ENCODE measurements at regions not wholly inside any gene's neighbourhood (a gene's known extent, or its start where the extent isn't known, plus 50 kb on each side); places are given as distances from the start of the nearest gene placed in this dataset.

DNA sequence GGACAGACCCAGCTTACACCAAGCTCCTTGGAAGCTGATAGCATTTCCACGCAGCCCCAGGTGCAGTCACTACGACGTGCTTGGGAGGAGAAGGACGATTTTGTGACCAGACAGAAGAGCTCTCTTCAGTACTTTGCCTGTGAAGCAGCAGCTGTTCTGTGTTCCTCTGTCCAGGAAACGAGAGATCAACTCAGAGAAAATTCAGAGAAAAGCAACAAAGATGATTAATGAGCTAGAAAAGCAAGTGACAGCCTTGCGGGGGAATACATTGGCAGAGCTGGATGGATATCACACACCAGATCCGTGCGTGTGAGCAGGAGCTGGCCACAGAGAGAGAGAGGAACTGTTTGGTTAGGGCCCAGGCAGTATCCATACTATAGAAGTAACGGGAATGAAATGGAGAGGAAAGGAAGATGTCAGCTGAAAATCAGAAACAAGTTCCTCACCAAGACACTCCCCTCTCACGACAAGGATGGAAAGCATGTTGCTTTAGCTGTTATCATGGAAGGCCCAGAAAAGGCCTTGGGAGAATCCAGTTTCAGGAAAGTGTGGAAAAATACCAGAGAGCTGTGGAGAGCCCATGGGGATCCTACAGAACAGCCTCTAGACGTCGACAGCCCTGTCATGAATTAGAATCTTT, 106.2 kb downstream of the TOMM20 start (continued):
- TF ChIP-seq, protein P1, sequence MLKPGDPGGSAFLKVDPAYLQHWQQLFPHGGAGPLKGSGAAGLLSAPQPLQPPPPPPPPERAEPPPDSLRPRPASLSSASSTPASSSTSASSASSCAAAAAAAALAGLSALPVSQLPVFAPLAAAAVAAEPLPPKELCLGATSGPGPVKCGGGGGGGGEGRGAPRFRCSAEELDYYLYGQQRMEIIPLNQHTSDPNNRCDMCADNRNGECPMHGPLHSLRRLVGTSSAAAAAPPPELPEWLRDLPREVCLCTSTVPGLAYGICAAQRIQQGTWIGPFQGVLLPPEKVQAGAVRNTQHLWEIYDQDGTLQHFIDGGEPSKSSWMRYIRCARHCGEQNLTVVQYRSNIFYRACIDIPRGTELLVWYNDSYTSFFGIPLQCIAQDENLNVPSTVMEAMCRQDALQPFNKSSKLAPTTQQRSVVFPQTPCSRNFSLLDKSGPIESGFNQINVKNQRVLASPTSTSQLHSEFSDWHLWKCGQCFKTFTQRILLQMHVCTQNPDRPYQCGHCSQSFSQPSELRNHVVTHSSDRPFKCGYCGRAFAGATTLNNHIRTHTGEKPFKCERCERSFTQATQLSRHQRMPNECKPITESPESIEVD (tag by site-specific recombination; IDR thresholded peaks at IDR 0.05), result no peak
- no peak for TF ChIP-seq ZBTB8A (tag by site-specific recombination; IDR thresholded peaks at IDR 0.05)

- ChIA-PET POLR2A (no interaction called here), CTCF (interaction anchor here (0.8 to 1.2 kb wide), 4 partner anchors 10 to 60 kb away, joined by 3 read pairs; no protein-coding TSS in a partner anchor)
- Histone ChIP-seq H3K4me1 (ENCODE audit: control insufficient read depth, insufficient read depth, low read length) (no peaks in the 10 kb centered on the region), H3K9me3 (ENCODE audit: control insufficient read depth, insufficient read depth, low read depth, low read length) (no peaks in the 10 kb centered on the region), H3K27ac (ENCODE audit: extremely low read depth, low read depth, low read length) (no peak overlapping the region), H3K36me3 (ENCODE audit: control insufficient read depth in 2 of 2, insufficient read depth in 1 of 2, low read length in 2 of 2) (no peaks in the 10 kb centered on the region), H3K4me3 (ENCODE audit: low read depth, low read length) (no peak overlapping the region)
- TF ChIP-seq ZBTB20 (tag by site-specific recombination; IDR thresholded peaks at IDR 0.05) (no peak), ZNF776 (tag by site-specific recombination; IDR thresholded peaks at IDR 0.05; ENCODE audit: borderline replicate concordance) (no peak), ZNF658 (tag by site-specific recombination; IDR thresholded peaks at IDR 0.05) (no peak), ZIC2 (tag by site-specific recombination; IDR thresholded peaks at IDR 0.05) (no peak), ZBTB48 (tag by site-specific recombination; IDR thresholded peaks at IDR 0.05) (no peak), ZNF843 (tag by site-specific recombination; IDR thresholded peaks at IDR 0.05) (no peak), ZNF37A (tag by site-specific recombination; IDR thresholded peaks at IDR 0.05) (no peak)
- TF ChIP-seq, protein P2, sequence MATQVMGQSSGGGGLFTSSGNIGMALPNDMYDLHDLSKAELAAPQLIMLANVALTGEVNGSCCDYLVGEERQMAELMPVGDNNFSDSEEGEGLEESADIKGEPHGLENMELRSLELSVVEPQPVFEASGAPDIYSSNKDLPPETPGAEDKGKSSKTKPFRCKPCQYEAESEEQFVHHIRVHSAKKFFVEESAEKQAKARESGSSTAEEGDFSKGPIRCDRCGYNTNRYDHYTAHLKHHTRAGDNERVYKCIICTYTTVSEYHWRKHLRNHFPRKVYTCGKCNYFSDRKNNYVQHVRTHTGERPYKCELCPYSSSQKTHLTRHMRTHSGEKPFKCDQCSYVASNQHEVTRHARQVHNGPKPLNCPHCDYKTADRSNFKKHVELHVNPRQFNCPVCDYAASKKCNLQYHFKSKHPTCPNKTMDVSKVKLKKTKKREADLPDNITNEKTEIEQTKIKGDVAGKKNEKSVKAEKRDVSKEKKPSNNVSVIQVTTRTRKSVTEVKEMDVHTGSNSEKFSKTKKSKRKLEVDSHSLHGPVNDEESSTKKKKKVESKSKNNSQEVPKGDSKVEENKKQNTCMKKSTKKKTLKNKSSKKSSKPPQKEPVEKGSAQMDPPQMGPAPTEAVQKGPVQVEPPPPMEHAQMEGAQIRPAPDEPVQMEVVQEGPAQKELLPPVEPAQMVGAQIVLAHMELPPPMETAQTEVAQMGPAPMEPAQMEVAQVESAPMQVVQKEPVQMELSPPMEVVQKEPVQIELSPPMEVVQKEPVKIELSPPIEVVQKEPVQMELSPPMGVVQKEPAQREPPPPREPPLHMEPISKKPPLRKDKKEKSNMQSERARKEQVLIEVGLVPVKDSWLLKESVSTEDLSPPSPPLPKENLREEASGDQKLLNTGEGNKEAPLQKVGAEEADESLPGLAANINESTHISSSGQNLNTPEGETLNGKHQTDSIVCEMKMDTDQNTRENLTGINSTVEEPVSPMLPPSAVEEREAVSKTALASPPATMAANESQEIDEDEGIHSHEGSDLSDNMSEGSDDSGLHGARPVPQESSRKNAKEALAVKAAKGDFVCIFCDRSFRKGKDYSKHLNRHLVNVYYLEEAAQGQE (tag by site-specific recombination; IDR thresholded peaks at IDR 0.05), result no peak
Measured at GRCh38 chr1:235021815-235022214, 106.8 kb downstream of the TOMM20 start.

DNA sequence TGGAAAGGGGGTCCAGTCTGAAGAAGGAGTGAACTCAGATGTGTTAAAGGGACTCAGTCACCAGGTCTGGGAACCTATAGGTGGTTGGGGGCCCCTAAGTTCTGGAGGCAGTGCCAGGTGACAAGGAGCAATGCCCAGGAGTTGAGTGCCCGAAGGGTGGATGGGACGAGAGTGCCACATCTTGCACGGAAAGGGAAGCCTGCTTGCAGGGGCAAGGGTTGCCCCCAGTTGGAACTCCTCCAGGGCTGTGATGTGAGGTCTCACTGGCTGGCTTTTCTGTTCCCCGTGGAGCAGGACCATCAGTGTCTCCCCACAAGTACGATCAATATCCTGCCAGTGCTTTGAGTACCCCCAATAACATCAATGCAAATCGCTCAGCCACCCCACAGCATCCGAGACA, 107.3 kb downstream of the TOMM20 start:
- H3K27ac ChIP-seq (ENCODE audit: extremely low read depth, low read depth, low read length), result no peak overlapping the region
- ChIA-PET CTCF (interaction anchor here (0.8 to 1.2 kb wide), 2 partner anchors 38 to 60 kb away, joined by 3 read pairs; no protein-coding TSS in a partner anchor), POLR2A (interaction anchor here (1.2 kb wide), 1 partner anchor 10 kb away, joined by 4 read pairs; no protein-coding TSS in a partner anchor)

More for the DNA sequence above, 107.3 kb downstream of the TOMM20 start:
- no peaks in the 10 kb centered on the region for H3K4me1 ChIP-seq (ENCODE audit: control insufficient read depth, insufficient read depth, low read length)
- no peaks in the 10 kb centered on the region for H3K9me3 ChIP-seq (ENCODE audit: control insufficient read depth, insufficient read depth, low read depth, low read length)
- no peaks in the 10 kb centered on the region for H3K36me3 ChIP-seq (ENCODE audit: control insufficient read depth in 2 of 2, insufficient read depth in 1 of 2, low read length in 2 of 2)
- H3K4me3 ChIP-seq (ENCODE audit: low read depth, low read length), result no peak overlapping the region
- no peak for TF ChIP-seq ZNF175 (tag by site-specific recombination; IDR thresholded peaks at IDR 0.05)
- no peak for TF ChIP-seq FEZF1 (tag by site-specific recombination; IDR thresholded peaks at IDR 0.05)
- TF ChIP-seq ZNF610 (tag by site-specific recombination; IDR thresholded peaks at IDR 0.05; ENCODE audit: borderline replicate concordance), result no peak
- TF ChIP-seq ZBTB44 (tag by site-specific recombination; IDR thresholded peaks at IDR 0.05), result no peak
- TF ChIP-seq ZBTB11 (tag by site-specific recombination; conservative IDR thresholded peaks at IDR 0.05; ENCODE audit: low read depth), result no peak

Measured in HEK293 (cell line).